ENCODE measurements at regions not wholly inside any gene's neighbourhood (a gene's known extent, or its start where the extent isn't known, plus 50 kb on each side); places are given as distances from the start of the nearest gene placed in this dataset.
A peak's percentile ranks its signal among the peaks of the same experiment; 100 is the strongest.
"Not testable (repeated sequence)": the region's sequence is repeated elsewhere in the genome, so short reads cannot be mapped to it uniquely, and the experiment has no call there.

- no peak for DNase-seq
These were observed 60.5 kb downstream of the DSEL start for GRCh38 chr18:67455890-67456501.

GRCh38 chr18:67453901-67454300 is 62.6 kb downstream of the DSEL start:
- DNase-seq = peak; percentile 49

- DNase-seq = peak; percentile 53
These were observed 64.6 kb downstream of the DSEL start for GRCh38 chr18:67451960-67452359.

GRCh38 chr18:67451101-67451500 is 65.4 kb downstream of the DSEL start:
- not testable (repeated sequence) for DNase-seq

- no peak for DNase-seq
These were observed 82.5 kb downstream of the DSEL start for GRCh38 chr18:67433971-67434370.

- no peak for DNase-seq
These were observed 83.7 kb downstream of the DSEL start for GRCh38 chr18:67432806-67433205.

- DNase-seq = no peak
These were observed 87.7 kb downstream of the DSEL start for GRCh38 chr18:67428805-67429204.

- DNase-seq = no peak
These were observed 88.4 kb downstream of the DSEL start for GRCh38 chr18:67428158-67428557.

- DNase-seq = no peak
These were observed 90.0 kb downstream of the DSEL start for GRCh38 chr18:67426486-67426885.

- DNase-seq = no peak
These were observed 90.8 kb downstream of the DSEL start for GRCh38 chr18:67425672-67426071.

GRCh38 chr18:67421651-67422050 is 94.9 kb downstream of the DSEL start:
- no peak for DNase-seq

GRCh38 chr18:67417864-67418523 is 98.5 kb downstream of the DSEL start:
- peak; percentile 63 for DNase-seq

GRCh38 chr18:67411116-67411515 is 105.4 kb downstream of the DSEL start:
- peak; percentile 37 for DNase-seq

GRCh38 chr18:67410075-67411070 is 106.1 kb downstream of the DSEL start:
- DNase-seq = no peak

GRCh38 chr18:67408240-67408639 is 108.3 kb downstream of the DSEL start:
- DNase-seq = no peak

GRCh38 chr18:67406714-67407113 is 109.8 kb downstream of the DSEL start:
- no peak for DNase-seq

- no peak for DNase-seq
These were observed 114.0 kb downstream of the DSEL start for GRCh38 chr18:67402543-67402942.

GRCh38 chr18:67400502-67401117 is 115.9 kb downstream of the DSEL start:
- DNase-seq = no peak

- DNase-seq = no peak
These were observed 130.5 kb downstream of the DSEL start for GRCh38 chr18:67386032-67386431.

- no peak for DNase-seq
These were observed 131.1 kb downstream of the DSEL start for GRCh38 chr18:67385455-67385854.

- not testable (repeated sequence) for DNase-seq
These were observed 132.5 kb downstream of the DSEL start for GRCh38 chr18:67384057-67384456.

GRCh38 chr18:67381608-67382150 is 134.8 kb downstream of the DSEL start:
- DNase-seq = no peak

GRCh38 chr18:67380867-67381266 is 135.7 kb downstream of the DSEL start:
- DNase-seq = no peak

All from hematopoietic multipotent progenitor cell treated with erythropoietin and hydrocortisone succinate and interleukin-3 and kit ligand, for 4 days (in vitro differentiated cells).